GM18505 (cell line): ENCODE measurements at regions not wholly inside any gene's neighbourhood (a gene's known extent, or its start where the extent isn't known, plus 50 kb on each side); places are given as distances from the start of the nearest gene placed in this dataset.
"Not testable (repeated sequence)": the region's sequence is repeated elsewhere in the genome, so short reads cannot be mapped to it uniquely, and the experiment has no call there.

ENCODE experiments used
- ATAC-seq: cut with Tn5 transposase; IDR thresholded peaks from one replicate; pipeline ENCODE4 v1.9.1; 2021; ENCODE audit not compliant: unreplicated experiment
- POLR2A ChIP-seq: IDR thresholded peaks from 4 replicates; pipeline ENCODE4 v1.6.1; 2011; ENCODE audit warnings: borderline replicate concordance; ENCODE audit not compliant: insufficient read depth, insufficient read length; ENCODE audit errors: extremely low read depth

DNA sequence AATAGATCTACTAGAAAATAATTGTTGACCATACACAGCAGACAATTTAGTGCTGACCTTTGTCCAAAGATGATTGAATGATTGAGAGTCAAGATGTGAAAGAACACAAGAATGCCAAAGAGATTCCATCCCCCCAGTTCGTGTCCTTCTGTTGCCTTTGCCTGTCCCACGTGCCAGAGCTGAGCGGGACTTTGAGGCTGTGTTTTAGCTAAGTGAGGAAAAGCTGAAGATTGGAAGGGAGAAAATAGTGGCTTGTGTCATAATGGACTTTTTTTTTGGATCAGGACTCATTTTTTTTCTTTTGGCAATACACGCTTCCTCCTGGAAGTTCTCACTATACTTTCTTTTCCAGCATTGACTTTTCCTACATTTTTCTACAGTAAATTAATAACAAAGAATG is 206.6 kb upstream of the MDFIC2 start:
- ATAC-seq, result no peak
- no peak for TF ChIP-seq POLR2A

DNA sequence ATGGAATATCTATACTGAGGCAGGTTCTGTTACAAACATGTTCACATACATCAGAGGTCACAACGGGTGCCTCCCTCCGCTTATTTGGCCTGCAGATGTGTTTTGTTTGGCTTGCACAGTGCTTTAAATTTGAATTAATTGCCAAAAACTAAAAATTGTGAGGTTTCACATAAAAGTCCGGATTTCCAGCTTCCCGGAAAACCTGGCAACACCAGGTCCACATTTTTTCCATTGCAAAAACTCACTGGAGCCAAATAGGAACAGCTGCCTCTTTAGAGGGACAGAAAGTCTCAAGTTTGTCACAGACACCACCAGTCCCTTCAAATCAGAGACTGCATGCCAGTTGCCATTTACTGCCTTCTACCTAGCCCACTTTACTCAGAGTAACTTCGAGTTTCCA is 205.9 kb upstream of the MDFIC2 start:
- TF ChIP-seq POLR2A, result no peak
- no peak for ATAC-seq

DNA sequence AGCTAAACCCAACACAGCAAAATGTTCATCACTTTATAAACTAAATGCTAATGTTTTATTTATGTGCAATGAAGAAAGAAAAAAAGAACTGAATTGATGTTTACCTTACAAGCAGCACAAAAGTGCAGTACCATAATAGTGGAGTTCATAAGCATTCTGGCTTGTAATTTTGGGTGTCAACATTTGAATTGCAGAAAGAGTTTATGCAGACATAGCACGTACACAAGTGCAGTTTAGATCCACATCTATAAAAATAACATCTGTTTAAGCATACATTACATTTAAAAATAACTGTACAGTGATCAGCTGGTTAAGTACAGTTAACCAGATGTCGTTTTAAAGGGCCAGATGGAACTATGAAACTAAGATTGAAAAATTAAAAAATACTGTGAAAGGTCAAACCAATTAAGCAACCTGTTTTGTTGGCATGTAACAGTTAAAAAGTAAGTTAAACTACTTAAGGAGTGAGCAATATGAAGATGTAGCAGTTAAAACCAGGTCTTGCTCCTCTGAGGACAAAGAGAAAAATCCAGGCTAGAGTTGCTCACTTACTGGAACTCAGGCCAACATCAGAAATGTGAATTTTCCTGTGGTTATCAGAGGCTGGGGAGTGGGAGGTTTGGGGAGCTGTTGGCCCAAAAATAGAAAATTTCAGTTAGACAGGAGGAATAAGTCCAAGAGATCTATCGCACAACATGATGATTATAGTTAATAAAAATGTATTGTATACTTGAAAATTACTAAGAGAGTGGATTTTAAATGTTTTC is 204.9 kb upstream of the MDFIC2 start:
- ATAC-seq, result no peak
- TF ChIP-seq POLR2A, result no peak

DNA sequence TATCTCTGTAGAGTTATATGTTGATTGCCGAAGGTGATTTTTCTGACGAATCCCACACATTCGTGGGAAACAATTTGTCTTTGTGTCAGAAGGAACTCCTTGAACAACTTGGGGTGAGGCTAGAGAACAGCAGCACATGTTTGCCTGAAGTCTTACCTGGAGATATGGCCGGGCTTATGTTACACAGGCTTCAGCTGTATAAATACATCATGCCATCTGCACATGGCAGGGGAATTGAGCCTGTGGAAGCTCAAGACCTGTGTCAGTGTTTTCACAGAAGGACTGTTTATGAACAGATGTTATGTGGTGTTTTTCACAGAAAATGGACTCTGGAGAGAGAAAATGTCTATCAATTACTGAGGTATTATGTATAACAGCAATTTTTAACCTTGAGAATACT is 203.6 kb upstream of the MDFIC2 start:
- TF ChIP-seq POLR2A, result no peak
- no peak for ATAC-seq

DNA sequence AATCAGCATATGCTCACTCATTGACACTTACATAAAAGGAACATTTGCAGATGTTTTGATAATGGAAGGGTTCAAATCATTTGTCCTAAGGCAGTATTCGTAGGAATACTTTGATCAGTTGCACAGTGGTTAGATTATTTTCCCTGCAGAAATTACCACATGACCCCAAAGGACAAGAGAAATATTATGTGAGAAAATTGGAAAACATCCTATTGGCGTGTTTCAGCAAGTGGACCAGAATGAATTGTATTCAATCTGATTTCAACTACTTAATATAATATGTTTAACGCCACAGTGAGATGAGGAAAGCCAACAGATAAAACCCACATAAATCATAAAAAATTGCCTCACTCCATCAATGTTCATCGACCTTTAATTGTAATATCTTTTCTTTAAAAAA is 195.0 kb upstream of the MDFIC2 start:
- no peak for TF ChIP-seq POLR2A
- ATAC-seq, result no peak

DNA sequence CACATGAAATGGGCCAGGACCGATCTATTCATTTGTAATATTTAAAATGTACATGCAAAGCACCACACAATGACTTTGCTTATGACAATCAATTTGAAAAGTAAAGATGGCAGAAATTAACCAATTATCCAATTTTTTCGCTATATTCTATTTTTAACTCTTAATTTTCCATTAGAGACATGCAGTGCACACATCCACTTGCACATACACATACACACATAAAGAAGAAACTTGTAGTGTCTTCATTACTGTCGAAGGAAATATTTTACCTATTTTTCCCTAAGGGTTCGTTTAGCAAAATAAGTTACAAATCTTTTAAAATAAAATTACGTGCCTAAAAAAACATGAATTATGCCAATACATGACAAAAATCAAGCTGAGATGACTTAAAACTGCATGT is 194.3 kb upstream of the MDFIC2 start:
- ATAC-seq, result no peak
- no peak for TF ChIP-seq POLR2A

DNA sequence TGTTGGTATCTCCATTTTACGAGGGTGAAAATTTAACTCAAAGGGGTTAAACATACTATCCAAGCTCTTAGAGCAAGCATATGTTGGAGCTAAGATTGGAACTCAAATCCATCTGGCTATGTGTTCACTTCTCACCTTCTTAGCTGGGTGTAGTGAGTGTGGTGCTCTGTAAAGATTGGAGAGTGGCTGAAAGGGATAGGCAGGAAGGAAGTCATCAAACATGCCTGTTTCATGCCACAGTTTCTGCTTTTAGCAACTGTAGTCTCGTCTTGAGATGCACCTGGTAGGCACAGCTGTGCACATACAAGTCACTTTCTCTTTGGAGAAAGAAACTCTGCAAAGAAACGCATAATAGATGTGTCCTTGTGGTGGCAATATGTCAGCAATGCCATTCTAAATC is 189.1 kb upstream of the MDFIC2 start:
- TF ChIP-seq POLR2A, result no peak

DNA sequence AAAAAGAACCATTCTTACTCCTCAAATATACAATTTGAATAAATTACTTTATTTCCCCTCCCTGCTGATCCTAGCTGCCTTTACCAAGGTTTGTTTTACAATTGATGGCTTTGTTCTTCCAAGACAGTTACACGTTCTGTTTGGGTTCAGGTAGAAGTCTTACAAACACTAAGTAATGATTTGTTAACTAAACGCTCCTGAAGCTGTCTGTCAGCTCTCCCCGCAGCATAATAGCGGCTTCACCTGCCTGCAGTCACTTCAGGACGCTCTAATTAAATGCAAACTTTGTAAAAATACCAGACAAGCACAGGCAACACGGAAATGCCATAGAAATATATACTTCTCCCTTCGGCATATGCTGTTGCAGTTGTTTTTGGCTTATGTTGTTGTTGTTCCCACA is 176.4 kb upstream of the MDFIC2 start:
- ATAC-seq, result no peak
- no peak for TF ChIP-seq POLR2A

More for the DNA sequence above, 189.1 kb upstream of the MDFIC2 start:
- no peak for ATAC-seq

DNA sequence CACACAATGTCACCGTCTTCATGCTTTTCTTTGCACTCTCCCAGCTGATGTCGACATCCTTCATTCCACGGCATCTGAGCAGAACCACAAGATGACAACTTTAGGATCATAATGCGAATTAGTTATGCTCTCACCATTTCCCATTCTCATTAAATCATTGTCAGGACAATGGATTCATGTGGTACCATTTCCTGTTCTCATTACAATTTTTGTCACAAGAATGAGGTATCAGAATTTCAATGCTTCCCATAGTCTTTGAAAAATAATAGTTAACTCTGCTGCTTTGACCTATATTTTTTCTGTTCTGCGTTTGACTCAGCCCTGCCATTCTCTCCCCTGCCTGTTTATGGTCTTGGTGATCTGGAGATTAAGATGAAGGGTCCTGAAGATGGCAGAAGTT is 175.7 kb upstream of the MDFIC2 start:
- ATAC-seq, result no peak
- TF ChIP-seq POLR2A, result no peak

DNA sequence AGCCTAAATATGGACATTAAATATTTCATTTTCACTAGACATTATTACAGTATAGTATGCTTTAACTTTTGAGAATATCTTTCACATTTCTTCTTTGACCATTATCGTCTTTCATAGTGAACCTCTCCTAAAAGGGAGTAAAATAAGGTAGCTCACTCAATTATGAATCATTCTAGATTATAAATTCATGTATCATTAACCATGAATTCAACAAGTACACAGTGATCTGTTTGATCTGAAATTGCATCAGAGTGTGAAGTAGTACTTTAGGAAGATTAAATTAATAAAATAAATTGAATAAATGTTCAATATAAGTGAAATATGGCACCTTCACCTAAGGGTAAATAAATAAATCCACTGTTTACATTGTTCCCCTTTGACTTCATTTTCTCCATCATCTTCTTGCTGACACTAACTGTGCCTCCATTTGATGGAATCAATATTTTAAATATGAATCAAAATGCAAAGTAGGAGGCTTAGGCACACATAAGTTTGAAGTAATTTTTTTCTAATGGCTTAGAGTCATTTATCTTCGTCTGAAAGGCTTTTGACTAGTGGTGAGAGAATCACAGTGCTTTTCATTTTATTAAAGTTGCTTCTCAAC is 174.1 kb upstream of the MDFIC2 start:
- TF ChIP-seq POLR2A, result no peak
- no peak for ATAC-seq

DNA sequence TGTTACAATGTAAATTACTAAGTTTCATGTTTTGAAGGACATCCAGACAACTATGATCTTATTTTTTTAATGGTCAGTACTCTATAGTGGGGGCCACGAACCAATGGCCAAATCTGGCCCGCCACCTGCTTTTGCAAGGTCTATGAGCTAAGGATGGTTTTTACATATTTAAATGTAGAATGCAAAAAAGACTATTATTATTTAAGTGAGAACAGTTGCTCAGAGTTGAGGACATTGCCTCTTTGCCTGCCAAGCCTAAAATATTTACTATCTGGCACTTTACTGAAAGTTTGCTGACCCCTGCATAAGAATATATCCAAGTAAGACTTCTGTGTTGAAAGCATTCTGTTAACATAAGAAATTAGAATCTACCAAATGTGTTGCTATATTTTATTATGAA is 163.7 kb upstream of the MDFIC2 start:
- ATAC-seq, result no peak
- no peak for TF ChIP-seq POLR2A

DNA sequence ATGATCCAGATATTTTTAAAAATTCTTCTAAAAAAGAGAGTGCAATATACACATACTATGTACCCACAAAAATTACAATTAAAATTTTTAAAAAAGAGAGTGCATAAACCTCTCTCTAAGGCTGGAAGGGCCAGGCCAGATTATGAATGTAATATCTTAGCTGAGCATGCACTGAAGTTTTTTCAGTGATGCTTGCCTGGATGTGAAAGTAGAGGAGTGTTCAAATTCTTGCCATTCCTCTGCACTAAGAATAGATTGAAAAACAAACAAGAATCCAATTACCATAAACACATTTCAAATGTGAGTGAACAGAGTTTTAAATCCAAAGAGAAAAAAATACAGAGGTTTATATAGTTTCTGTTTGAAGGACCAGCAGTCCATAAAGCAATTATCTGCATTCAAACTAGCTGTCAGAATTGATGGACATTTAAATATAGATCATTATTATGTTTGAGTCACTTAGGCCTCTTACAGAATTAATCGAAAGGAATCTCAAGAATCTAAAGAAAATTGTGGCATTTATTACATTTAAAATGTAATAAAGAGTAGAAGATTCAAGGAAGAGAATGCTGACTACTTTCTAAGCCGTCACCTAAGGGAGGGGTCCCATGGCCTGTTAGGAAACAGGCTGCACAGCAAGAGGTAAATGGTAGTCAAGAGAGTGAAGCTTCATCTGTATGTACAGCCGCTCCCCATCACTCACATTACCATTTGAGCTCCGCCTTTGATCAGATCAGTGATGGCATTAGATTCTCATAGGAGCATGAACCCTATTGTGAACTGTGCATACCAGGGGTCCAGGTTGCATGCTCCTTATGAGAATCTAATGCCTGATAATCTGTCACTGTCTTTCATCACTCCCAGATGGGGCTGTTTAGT is 159.3 kb upstream of the MDFIC2 start:
- no peak for ATAC-seq
- TF ChIP-seq POLR2A, result no peak

DNA sequence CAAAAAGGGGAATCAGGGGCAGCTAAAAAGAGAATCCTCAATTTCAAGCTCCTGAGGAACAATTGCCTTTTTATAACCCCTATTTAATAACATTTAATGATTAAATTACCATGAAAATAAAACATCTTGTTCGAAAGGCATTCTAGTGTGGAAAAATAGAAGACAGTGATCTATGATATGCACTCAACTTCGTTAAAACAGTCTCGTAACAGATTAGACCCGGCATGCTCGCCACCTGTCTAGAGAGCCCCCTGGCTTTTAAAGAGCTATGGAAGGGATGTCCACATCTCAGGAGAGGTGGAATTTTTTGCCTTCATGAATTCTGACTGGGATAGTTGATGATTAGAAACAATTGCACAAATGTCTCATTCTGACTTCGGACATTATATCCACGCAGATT is 153.7 kb upstream of the MDFIC2 start:
- no peak for ATAC-seq
- no peak for TF ChIP-seq POLR2A

DNA sequence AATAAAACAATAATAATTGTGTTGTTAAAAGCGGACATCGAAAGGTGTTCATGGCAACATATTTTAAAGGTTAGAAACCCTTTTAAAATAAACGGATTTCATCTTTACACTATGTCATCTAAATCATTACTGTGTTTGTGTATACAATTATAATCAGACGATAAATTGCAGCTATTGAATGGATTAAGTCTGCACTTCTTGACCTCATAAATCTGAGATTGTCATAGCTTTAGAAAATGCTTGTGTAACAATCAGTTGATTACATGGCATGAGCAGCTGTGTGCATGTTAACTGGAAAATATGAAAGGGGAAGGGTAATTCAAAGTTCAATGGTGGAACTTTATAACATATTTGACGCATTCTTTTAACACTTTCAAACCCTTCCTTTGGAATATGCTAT is 152.4 kb upstream of the MDFIC2 start:
- TF ChIP-seq POLR2A, result no peak
- no peak for ATAC-seq

DNA sequence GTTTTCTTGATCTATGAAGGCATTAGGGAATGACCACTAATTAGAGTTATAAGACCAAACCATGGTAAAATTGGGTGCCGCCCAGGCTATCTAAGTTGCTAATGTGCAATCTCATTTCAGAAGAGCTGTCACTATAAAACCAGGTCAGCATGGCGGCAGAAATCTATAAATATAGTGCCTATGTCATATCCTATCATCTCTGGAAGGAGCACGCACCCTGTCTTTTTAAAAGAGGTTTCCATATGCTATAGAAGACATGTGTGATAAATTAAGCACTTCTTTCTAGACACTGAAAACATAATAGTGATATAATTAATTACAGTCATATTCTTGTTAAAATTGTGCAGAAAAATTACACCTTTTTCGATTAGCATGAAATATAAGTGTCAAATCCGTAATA is 152.0 kb upstream of the MDFIC2 start:
- no peak for TF ChIP-seq POLR2A
- ATAC-seq, result no peak

DNA sequence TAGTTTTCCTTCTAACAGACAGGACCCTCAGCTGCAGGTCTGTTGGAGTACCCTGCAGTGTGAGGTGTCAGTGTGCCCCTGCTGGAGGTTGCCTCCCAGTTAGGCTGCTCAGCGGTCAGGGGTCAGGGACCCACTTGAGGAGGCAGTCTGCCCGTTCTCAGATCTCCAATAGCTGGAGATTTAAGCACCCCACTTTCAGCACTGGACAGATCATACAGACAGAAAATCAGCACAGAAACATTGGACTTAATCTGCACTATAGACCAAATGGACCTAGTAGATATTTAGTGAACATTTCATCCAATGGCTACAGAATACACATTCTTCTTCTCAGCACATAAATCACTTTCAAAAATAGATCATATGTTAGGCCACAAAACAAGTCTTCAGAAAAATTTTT is 137.8 kb upstream of the MDFIC2 start:
- ATAC-seq, result not testable (repeated sequence)

DNA sequence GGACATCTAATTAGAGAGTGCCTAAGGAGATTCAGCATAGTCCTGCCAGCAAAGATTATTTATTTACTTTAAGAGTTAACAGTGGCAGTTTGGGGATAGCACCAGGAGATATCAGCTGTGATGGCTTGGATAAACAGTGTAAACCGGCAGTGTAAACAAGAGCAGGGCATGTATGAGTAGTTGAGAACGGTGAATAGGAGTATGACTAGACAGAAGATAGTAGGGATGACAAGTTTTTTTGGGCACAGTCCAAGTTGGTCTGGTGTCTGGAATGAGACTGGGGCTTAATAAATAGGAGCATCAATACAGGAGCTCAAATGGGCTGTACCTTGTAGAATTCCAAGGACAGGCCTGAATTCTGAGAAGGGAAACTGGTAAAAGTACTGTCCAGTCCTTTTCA is 123.0 kb upstream of the MDFIC2 start:
- ATAC-seq, result not testable (repeated sequence)
